ENCODE measurements at regions not wholly inside any gene's neighbourhood (a gene's known extent, or its start where the extent isn't known, plus 50 kb on each side); places are given as distances from the start of the nearest gene placed in this dataset.
"Not testable (repeated sequence)": the region's sequence is repeated elsewhere in the genome, so short reads cannot be mapped to it uniquely, and the experiment has no call there.

DNA sequence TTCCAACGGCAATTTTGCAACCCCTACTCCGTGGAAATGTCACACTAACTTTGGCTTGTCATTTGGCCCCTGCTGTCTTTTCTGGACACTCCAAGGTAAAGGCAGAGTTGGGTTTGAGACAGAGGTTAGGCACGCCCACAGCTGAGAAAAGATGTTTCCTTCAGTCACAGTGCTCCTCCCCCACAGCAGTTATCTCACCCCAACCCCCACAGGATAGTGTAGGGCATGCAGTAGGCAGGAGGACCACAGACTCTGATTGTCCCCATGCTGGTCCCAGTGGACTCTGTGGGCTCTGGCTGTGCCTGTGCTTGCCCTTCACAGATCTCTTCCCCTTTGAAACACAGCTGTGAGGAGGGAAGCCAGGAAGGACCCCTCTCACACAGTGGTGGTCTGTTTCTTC, 124.0 kb upstream of the CARMIL1 start:
- no peak for DNase-seq (ENCODE audit: low read depth in 2 of 2, low spot score in 1 of 2)

DNA sequence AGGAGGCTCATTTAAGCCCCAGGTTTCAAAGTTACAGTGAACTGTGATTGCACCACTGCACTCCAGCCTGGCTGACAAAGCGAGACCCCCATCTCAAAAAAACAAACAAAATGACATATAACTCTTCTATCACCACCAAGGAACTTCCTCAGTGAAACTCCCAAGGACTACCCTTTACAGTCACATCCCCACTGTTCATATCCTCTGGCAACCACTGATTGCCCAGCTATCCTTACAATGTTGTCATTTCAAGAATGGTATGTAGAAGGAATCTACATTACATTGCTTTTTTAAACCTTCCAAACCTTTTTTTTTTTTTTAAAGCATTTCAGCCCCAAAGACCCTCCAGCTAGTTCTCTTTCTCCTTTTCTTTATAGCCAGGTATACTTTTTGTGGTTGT, 123.1 kb upstream of the CARMIL1 start:
- DNase-seq (ENCODE audit: low read depth in 2 of 2, low spot score in 1 of 2), result no peak

DNA sequence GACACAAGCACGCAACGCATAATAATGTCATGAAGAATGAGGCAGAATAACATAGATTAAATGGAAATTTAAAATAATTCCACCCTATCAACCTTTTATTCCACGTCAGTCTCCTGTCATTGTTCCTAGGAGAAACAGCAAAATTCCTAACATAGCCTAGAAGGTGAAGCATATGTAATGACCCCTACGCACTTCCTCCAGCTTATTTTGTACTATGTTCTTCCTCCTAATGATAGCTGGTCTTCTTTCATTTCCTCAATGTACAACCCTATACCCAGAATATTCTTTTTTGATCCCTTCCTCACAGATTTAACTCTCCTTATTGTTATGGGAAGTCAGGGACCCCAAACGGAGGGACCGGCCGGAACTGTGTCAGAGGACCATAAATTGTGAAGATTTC, 122.0 kb upstream of the CARMIL1 start:
- no peak for DNase-seq (ENCODE audit: low read depth in 2 of 2, low spot score in 1 of 2)

DNA sequence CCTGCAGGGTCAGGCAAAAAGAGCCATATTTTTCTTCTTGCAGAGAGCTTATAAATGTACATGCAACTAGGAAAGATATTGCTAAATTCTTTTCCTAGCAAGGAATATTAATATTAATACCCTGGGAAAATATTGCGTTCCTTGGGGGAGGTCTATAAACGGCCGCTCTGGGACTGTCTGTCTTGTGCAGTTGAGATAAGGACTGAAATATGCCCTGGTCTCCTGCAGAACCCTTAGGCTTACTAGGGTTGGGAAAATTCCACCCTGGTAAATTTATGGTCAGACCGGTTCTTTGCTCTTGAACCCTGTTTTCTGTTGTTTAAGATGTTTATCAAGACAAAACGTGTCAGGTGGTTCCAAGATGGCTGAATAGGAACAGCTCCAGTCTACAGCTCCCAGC, 121.3 kb upstream of the CARMIL1 start:
- DNase-seq (ENCODE audit: low read depth in 2 of 2, low spot score in 1 of 2), result no peak

DNA sequence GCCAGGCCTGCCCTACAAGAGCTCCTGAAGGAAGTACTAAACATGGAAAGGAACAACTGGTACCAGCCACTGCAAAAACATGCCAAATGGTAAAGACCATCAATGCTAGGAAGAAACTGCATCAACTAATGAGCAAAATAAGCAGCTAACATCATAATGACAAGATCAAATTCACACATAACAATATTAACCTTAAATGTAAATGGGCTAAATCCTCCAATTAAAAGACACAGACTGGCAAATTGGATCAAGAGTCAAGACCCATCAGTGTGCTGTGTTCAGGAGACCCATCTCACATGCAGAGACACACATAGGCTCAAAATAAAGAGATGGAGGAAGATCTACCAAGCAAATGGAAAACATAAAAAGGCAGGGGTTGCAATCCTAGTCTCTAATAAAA, 119.0 kb upstream of the CARMIL1 start:
- DNase-seq (ENCODE audit: low read depth in 2 of 2, low spot score in 1 of 2), result not testable (repeated sequence)

DNA sequence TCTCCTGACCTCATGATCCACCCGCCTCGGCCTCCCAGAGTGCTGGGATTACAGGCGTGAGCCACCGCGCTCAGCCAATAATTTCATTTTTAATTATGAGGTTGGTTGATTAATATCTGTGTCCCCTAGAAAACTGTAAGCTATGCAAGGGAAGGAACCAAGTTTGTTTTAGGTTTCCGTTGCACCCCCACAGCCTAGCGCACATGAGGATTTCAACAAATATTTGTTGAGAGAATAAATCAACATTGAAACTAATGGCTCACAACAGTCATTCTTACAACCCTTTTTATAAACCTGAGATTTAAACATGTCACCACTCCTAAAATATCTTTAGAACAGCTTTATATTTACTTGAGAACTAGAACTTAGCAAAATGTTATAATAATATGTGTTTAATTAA, 114.0 kb upstream of the CARMIL1 start:
- no peak for DNase-seq (ENCODE audit: low read depth in 2 of 2, low spot score in 1 of 2)

DNA sequence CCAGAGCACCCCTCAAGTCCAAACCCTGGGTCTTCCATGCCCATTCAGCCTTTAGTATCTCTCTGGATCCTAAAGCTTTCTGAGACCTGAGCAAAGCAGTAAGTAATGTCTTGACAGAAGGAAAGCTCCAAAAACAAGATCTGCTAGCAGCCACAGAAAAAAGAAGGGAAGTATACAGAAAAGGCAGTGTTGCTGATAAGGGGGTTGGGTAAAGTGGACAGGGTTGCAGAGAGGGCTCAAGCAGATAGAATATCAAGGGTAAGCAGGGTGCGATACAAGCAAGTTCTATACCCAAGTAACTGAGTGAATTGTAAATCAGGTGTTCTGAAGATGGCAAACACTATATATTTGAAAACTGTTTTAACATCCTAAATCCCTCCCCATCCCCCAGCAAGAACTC, 113.4 kb upstream of the CARMIL1 start:
- DNase-seq (ENCODE audit: low read depth in 2 of 2, low spot score in 1 of 2), result no peak

DNA sequence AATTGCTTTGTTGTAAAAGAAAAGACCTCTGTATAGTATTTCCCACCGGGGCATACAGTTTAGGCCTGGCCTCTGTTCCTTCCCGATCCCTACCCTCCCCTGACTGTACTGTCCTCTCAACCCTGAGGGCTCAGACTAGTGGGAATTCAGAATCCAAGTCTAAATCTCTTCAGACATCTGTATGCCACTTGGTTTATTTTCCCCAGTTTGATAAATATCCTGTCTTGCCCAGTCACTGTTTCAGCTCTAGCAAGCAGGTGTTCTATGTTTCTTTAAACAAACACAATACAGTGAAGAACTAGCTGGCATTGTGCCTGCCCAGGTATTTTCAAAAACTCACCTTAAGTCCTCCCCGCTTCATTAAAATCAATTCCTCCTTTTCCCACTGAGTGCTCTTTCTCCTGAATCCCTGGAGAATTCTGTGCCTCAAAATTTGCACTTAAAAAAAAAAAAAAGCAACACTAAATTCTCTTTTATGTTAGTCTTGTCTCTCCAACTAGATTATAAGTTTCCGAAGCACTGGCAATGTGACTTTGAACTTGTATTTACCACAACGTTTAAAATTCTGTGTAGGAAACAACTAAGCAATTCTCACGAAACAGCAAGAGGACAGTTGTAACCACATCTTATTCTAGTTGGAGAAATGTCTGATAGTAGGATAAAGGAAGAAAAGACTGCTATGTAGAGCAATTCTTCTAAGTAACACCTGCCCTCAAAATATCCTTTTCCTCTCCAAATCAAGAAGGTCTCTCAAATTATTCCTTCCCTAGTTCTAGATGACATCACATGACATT, 112.0 kb upstream of the CARMIL1 start:
- no peak for DNase-seq (ENCODE audit: low read depth in 2 of 2, low spot score in 1 of 2)

DNA sequence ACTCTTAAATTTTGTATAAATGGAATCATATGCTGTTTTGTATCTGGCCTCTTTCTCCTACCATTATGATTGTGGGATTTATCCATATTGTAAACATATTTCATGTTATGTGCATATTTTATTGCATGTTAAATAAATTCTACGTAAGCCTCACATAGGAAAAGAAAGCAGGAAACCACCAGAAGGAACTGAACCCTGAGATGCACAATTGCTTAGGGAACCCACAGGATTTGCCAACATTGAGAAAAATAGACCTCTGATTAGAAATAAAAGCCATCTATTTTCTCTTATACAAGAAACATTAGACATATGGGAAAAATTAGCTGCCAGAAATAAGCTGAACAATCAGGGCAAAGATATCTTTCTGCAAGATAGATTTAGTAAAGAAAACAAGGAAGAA, 111.2 kb upstream of the CARMIL1 start:
- DNase-seq (ENCODE audit: low read depth in 2 of 2, low spot score in 1 of 2), result no peak

DNA sequence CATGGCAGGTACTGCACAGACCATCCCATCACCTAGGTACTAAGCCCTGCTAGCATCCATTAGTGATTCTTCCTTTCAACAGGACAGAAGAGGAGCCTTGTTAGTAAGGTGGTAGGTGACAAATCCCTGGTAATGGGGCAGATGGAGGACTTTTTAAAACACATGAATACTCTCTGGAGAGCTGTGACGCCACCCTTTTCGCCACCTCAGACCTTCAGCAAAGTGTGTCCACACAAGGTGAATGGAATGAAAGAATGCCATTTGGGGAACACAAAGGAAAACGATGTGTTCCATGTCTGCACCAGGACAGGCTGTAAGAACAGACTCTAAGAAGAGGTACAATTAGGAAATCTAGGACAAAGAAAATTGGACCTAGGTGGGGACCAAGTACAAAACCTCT, 110.5 kb upstream of the CARMIL1 start:
- no peak for DNase-seq (ENCODE audit: low read depth in 2 of 2, low spot score in 1 of 2)

DNA sequence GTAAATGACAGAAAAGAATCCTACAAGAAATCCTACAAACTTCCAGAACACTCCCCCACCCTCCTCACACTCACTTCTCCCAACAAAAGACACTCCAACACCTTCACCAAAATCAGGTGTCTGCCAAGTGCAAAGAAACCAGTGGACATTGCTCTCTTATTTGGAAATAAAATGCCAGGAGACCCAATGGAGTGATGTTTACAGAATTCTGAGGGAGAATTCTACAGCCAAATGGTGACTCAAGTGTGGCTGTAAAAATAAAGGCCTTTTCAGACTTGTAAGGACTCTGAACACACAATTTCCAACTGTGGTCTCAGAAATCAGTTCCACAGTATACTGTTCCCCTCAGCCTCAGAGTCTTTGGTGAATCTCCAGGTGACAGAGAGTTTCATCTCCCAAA, 109.6 kb upstream of the CARMIL1 start:
- DNase-seq (ENCODE audit: low read depth in 2 of 2, low spot score in 1 of 2), result no peak

DNA sequence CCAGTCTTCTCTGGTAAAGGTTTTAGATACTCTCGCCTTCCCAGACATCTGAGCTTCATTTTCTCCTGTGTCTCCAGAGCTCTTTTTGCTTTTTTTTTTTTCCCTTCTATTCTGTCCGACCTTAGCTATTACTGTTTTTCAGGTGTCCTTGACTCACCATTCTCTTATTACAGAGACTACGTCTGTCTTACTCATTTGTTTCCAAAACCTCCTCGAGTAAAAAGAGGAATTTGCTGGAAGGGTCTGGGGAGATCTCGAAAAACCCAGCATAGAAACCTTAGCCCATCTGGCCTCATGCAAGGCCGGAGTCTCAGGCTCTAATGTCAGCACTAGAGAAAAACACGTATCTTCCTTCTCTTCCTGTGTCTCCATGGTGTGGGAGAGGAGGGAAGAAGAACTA, 109.2 kb upstream of the CARMIL1 start:
- no peak for DNase-seq (ENCODE audit: low read depth in 2 of 2, low spot score in 1 of 2)

DNA sequence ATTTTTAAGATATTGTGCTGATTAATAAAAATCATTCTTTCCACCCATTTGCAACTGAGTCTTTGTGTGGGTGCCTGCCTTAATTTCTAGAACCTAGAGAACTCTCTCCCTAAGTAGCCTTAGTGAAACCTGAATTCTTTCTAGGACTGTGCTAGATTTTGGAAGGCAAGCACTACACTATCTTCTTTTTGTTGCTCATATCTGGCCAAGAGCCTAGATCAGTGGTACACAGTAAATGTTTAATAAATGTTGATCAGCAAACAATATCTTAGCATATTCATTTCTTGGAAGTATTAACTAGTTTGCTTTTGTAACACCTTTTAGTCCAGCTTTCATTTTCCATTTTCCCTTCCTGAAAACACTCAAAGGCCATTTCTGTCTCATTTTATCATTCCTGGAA, 108.5 kb upstream of the CARMIL1 start:
- DNase-seq (ENCODE audit: low read depth in 2 of 2, low spot score in 1 of 2), result no peak

DNA sequence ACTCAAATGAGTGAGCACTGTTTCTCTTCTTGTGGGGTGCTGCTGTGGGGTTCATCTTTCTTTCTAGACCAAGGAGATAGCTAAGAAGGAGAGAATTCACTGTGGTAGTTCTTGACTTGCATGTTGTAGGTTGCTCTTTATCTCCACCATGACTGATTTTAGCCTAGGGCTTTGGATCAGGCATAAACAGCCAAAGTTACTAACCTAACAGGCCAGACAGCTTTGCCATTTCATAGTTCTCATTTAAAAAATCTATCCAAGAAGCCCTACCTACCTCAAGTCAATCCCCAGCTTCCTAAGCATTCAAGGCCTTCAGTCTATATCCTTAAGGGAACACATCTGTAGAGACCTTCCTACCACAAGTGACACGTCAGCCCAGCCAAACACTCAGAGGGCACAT, 107.9 kb upstream of the CARMIL1 start:
- no peak for DNase-seq (ENCODE audit: low read depth in 2 of 2, low spot score in 1 of 2)

DNA sequence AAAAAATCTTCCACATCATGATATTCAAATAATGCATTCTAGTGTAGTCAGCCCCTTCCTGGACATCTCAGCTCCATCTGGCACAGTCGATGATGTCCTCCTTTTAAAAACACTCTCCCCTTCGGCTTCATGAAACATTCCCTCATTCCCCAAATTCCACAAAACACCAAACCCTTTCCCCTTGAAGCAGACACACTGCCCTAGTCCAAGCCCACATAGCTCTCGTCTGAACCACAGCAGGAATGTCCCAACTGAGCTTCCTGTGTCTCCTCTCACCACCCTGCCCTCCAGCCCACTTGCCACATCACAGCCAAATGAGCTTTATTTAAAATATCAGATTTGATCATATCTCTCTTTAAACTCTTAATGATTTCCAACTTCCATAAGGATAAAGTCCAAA, 106.4 kb upstream of the CARMIL1 start:
- DNase-seq (ENCODE audit: low read depth in 2 of 2, low spot score in 1 of 2), result no peak

DNA sequence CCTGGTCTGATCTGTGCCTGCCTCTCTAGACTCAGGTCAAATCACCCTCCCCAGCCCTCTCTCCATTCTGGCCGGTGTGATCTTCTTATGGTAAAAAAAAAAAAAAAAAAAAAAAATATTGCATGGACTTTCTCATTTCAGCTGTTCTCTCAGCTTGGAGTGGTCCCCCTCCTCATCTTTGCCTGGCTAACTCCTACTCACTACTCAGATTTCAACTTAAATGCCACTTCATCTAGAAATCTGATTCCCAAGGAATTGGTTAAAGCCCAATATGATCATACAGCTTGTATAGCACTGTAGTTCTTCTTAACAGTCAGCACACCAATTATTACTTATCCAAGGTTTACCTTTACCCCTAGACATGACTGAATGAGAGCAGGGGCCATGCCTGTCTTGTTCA, 105.9 kb upstream of the CARMIL1 start:
- DNase-seq (ENCODE audit: low read depth in 2 of 2, low spot score in 1 of 2), result no peak

DNA sequence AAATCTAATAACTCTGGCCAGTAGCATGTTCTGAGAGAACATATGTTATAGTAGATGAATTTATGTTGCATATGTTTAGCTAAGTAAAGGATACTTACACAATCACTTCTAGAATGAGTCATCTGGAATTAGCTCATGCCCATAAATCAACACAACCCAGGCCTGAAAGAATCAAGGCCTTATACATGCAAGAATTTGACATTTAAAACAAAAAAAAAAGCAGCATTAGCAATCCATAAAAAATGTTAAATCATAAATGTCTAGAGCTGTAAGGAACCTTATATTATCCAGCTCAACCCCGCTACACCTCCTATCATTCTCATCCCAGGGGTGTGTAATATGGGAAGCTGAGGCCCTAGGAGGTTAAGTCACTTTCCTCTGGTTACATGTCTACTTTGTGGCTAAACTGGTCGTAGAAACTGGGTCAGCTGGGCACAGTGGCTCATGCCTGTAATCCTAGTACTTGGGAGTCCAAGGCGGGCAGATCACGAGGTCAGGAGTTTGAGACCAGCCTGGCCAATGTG, 105.2 kb upstream of the CARMIL1 start:
- no peak for DNase-seq (ENCODE audit: low read depth in 2 of 2, low spot score in 1 of 2)

DNA sequence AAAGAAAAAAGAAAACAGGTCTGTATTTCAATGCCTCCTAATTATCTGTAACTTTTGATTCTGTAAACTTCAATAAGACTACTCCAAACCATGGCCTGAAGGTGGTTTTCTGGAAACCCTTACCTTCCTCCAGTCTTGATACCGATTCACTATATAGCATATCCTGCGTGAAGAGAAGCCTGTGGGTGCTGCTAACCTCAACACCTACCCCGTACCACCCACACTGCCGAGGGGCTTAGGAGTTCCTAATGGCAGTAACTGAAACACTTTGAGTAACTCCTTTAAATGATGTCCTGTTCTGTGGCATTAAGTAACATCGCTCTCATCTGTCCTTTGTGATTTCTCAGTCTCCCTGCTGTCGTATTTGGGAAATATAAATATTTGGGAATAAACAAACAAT, 104.5 kb upstream of the CARMIL1 start:
- DNase-seq (ENCODE audit: low read depth in 2 of 2, low spot score in 1 of 2), result no peak

DNA sequence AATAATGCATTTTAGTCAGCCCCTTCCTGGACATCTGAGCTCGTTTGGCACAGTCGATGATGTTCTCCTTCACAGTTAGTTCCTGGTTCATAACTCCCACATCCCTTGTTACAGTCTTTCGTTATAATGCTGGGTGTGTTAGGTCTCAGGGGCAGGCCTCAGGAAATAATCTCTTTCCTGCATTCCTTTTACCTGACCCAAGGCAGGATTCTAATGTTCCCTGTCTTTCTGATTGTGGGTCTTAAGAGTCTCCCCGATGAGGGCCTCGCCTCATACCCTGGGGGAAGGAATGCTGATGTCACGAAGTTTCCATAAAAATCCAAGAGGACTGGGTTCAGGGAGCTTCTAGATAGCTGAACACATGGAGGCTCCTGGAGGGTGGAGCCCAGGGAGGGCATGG, 104.0 kb upstream of the CARMIL1 start:
- no peak for DNase-seq (ENCODE audit: low read depth in 2 of 2, low spot score in 1 of 2)

DNA sequence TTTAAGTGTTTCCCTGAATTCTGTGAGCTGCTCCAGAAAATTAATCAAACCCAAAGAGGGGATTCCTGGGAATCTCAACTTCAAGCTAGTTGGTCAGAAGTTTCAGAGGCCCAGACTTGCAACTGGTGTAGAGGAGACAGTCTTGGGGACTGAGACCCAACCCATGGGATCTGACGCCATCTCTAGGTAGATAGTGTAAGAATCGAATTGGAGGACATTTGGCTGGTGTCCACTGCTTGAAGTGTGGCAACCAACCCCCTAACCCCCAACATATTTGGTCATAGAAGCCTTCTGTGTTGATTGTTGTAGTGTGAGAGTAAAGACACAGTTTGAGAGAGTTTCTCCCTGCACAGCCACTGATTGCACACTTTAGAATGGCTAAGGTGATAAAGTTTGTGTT, 103.5 kb upstream of the CARMIL1 start:
- no peak for DNase-seq (ENCODE audit: low read depth in 2 of 2, low spot score in 1 of 2)

DNA sequence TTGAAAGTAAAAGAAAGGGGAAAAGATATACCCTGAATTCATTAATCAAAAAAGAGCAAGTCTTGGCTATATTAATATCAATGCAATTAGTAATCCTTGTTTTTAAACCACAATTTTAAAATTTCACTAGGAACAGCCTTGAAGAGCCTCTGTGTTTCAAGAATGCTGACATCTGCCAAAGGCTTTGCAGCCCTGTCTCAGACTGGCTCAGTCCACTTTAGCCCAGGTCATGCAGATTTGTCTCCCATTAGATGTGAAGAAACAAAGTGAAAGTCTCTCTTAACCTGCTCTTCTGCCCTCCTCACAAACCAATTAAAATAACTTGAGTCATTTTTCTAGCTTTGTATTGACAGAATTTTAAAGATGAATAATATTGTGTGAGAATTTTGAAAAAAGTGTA, 102.7 kb upstream of the CARMIL1 start:
- DNase-seq (ENCODE audit: low read depth in 2 of 2, low spot score in 1 of 2), result no peak

DNA sequence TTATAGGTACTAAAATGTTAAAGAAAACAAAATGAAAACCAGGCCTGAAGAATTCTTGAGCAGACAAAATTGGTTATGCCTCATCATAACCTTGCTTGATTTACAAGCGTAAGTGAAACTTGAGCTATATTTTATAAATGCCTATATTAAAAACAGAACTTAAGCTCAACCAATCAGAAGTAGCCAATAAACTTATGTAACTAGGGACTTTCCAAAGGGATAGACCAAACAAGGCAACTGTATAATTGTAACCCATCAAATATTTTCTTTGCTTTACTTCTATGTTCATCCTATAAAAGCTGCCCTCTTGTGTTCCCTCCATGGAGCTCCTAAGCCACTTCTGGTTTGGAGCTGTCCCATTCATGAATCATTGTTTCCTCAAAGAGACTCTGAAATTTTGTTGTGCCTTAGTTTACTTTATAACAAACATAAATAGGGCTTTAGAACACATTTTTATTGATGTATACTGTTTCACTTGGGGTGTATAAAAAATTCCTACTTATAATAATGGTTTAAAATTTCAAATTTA, 101.6 kb upstream of the CARMIL1 start:
- DNase-seq (ENCODE audit: low read depth in 2 of 2, low spot score in 1 of 2), result no peak
